ENCODE measurements at regions not wholly inside any gene's neighbourhood (a gene's known extent, or its start where the extent isn't known, plus 50 kb on each side); places are given as distances from the start of the nearest gene placed in this dataset.
"Not testable (repeated sequence)": the region's sequence is repeated elsewhere in the genome, so short reads cannot be mapped to it uniquely, and the experiment has no call there.

- Histone ChIP-seq H3K4me1 (ENCODE audit: control insufficient read depth in 1 of 2, insufficient read depth in 2 of 2, low read length in 2 of 2) (no peaks in the 10 kb centered on the region), H3K36me3 (ENCODE audit: control insufficient read depth in 1 of 2, insufficient read depth in 2 of 2, low read length in 2 of 2) (no peaks in the 10 kb centered on the region), H3K27ac (ENCODE audit: low read length) (no peak overlapping the region), H3K9me3 (ENCODE audit: control insufficient read depth in 1 of 2, low read length in 2 of 2) (no peaks in the 10 kb centered on the region), H3K27me3 (ENCODE audit: low read depth, low read length) (no peaks in the 10 kb centered on the region), H3K4me3 (ENCODE audit: low read depth in 1 of 2, low read length in 2 of 2) (no peak overlapping the region)
Observed at GRCh38 chr13:79907527-79907926, 426.6 kb downstream of the NDFIP2 start.

- Histone ChIP-seq H3K27me3 (ENCODE audit: low read depth, low read length) (no peaks in the 10 kb centered on the region), H3K36me3 (ENCODE audit: control insufficient read depth in 1 of 2, insufficient read depth in 2 of 2, low read length in 2 of 2) (no peaks in the 10 kb centered on the region), H3K27ac (ENCODE audit: low read length) (no peak overlapping the region), H3K9me3 (ENCODE audit: control insufficient read depth in 1 of 2, low read length in 2 of 2) (no peaks in the 10 kb centered on the region), H3K4me3 (ENCODE audit: low read depth in 1 of 2, low read length in 2 of 2) (no peak overlapping the region), H3K4me1 (ENCODE audit: control insufficient read depth in 1 of 2, insufficient read depth in 2 of 2, low read length in 2 of 2) (no peaks in the 10 kb centered on the region)
Observed at GRCh38 chr13:79906345-79906744, 425.4 kb downstream of the NDFIP2 start.

- no peaks in the 10 kb centered on the region for H3K4me1 ChIP-seq (ENCODE audit: control insufficient read depth in 1 of 2, insufficient read depth in 2 of 2, low read length in 2 of 2)
- H3K4me3 ChIP-seq (ENCODE audit: low read depth in 1 of 2, low read length in 2 of 2): no peak overlapping the region
- H3K27ac ChIP-seq (ENCODE audit: low read length): no peak overlapping the region
- no peaks in the 10 kb centered on the region for H3K9me3 ChIP-seq (ENCODE audit: control insufficient read depth in 1 of 2, low read length in 2 of 2)
- no peaks in the 10 kb centered on the region for H3K27me3 ChIP-seq (ENCODE audit: low read depth, low read length)
- no peaks in the 10 kb centered on the region for H3K36me3 ChIP-seq (ENCODE audit: control insufficient read depth in 1 of 2, insufficient read depth in 2 of 2, low read length in 2 of 2)
Observed at GRCh38 chr13:79905018-79905417, 424.1 kb downstream of the NDFIP2 start.

- no peaks in the 10 kb centered on the region for H3K4me1 ChIP-seq (ENCODE audit: control insufficient read depth in 1 of 2, insufficient read depth in 2 of 2, low read length in 2 of 2)
- H3K36me3 ChIP-seq (ENCODE audit: control insufficient read depth in 1 of 2, insufficient read depth in 2 of 2, low read length in 2 of 2): no peaks in the 10 kb centered on the region
- no peaks in the 10 kb centered on the region for H3K9me3 ChIP-seq (ENCODE audit: control insufficient read depth in 1 of 2, low read length in 2 of 2)
- no peak overlapping the region for H3K27ac ChIP-seq (ENCODE audit: low read length)
- H3K4me3 ChIP-seq (ENCODE audit: low read depth in 1 of 2, low read length in 2 of 2): no peak overlapping the region
- no peaks in the 10 kb centered on the region for H3K27me3 ChIP-seq (ENCODE audit: low read depth, low read length)
Observed at GRCh38 chr13:79904581-79904980, 423.6 kb downstream of the NDFIP2 start.

- Histone ChIP-seq H3K9me3 (ENCODE audit: control insufficient read depth in 1 of 2, low read length in 2 of 2) (no peaks in the 10 kb centered on the region), H3K4me1 (ENCODE audit: control insufficient read depth in 1 of 2, insufficient read depth in 2 of 2, low read length in 2 of 2) (no peaks in the 10 kb centered on the region), H3K27ac (ENCODE audit: low read length) (no peak overlapping the region), H3K36me3 (ENCODE audit: control insufficient read depth in 1 of 2, insufficient read depth in 2 of 2, low read length in 2 of 2) (no peaks in the 10 kb centered on the region), H3K4me3 (ENCODE audit: low read depth in 1 of 2, low read length in 2 of 2) (no peak overlapping the region), H3K27me3 (ENCODE audit: low read depth, low read length) (no peaks in the 10 kb centered on the region)
Observed at GRCh38 chr13:79901336-79901735, 420.4 kb downstream of the NDFIP2 start.

- no peaks in the 10 kb centered on the region for H3K27me3 ChIP-seq (ENCODE audit: low read depth, low read length)
- H3K27ac ChIP-seq (ENCODE audit: low read length): no peak overlapping the region
- no peak overlapping the region for H3K4me3 ChIP-seq (ENCODE audit: low read depth in 1 of 2, low read length in 2 of 2)
- H3K36me3 ChIP-seq (ENCODE audit: control insufficient read depth in 1 of 2, insufficient read depth in 2 of 2, low read length in 2 of 2): no peaks in the 10 kb centered on the region
- H3K9me3 ChIP-seq (ENCODE audit: control insufficient read depth in 1 of 2, low read length in 2 of 2): no peaks in the 10 kb centered on the region
- H3K4me1 ChIP-seq (ENCODE audit: control insufficient read depth in 1 of 2, insufficient read depth in 2 of 2, low read length in 2 of 2): no peaks in the 10 kb centered on the region
Observed at GRCh38 chr13:79900356-79900755, 419.4 kb downstream of the NDFIP2 start.

- Histone ChIP-seq H3K27me3 (ENCODE audit: low read depth, low read length) (no peaks in the 10 kb centered on the region), H3K4me3 (ENCODE audit: low read depth in 1 of 2, low read length in 2 of 2) (no peak overlapping the region), H3K27ac (ENCODE audit: low read length) (no peak overlapping the region), H3K9me3 (ENCODE audit: control insufficient read depth in 1 of 2, low read length in 2 of 2) (no peaks in the 10 kb centered on the region), H3K36me3 (ENCODE audit: control insufficient read depth in 1 of 2, insufficient read depth in 2 of 2, low read length in 2 of 2) (no peaks in the 10 kb centered on the region), H3K4me1 (ENCODE audit: control insufficient read depth in 1 of 2, insufficient read depth in 2 of 2, low read length in 2 of 2) (no peaks in the 10 kb centered on the region)
Observed at GRCh38 chr13:79898996-79899395, 418.0 kb downstream of the NDFIP2 start.

GRCh38 chr13:79898202-79898826, 417.4 kb downstream of the NDFIP2 start:
- no peak overlapping the region for H3K27ac ChIP-seq (ENCODE audit: low read length)
- no peaks in the 10 kb centered on the region for H3K4me1 ChIP-seq (ENCODE audit: control insufficient read depth in 1 of 2, insufficient read depth in 2 of 2, low read length in 2 of 2)
- no peak overlapping the region for H3K4me3 ChIP-seq (ENCODE audit: low read depth in 1 of 2, low read length in 2 of 2)
- no peaks in the 10 kb centered on the region for H3K27me3 ChIP-seq (ENCODE audit: low read depth, low read length)
- H3K9me3 ChIP-seq (ENCODE audit: control insufficient read depth in 1 of 2, low read length in 2 of 2): no peaks in the 10 kb centered on the region
- H3K36me3 ChIP-seq (ENCODE audit: control insufficient read depth in 1 of 2, insufficient read depth in 2 of 2, low read length in 2 of 2): no peaks in the 10 kb centered on the region

GRCh38 chr13:79896851-79897250, 415.9 kb downstream of the NDFIP2 start:
- H3K27me3 ChIP-seq (ENCODE audit: low read depth, low read length): no peaks in the 10 kb centered on the region
- no peak overlapping the region for H3K27ac ChIP-seq (ENCODE audit: low read length)
- no peak overlapping the region for H3K4me3 ChIP-seq (ENCODE audit: low read depth in 1 of 2, low read length in 2 of 2)
- H3K4me1 ChIP-seq (ENCODE audit: control insufficient read depth in 1 of 2, insufficient read depth in 2 of 2, low read length in 2 of 2): no peaks in the 10 kb centered on the region
- no peaks in the 10 kb centered on the region for H3K9me3 ChIP-seq (ENCODE audit: control insufficient read depth in 1 of 2, low read length in 2 of 2)
- H3K36me3 ChIP-seq (ENCODE audit: control insufficient read depth in 1 of 2, insufficient read depth in 2 of 2, low read length in 2 of 2): no peaks in the 10 kb centered on the region

- Histone ChIP-seq H3K36me3 (ENCODE audit: control insufficient read depth in 1 of 2, insufficient read depth in 2 of 2, low read length in 2 of 2) (no peaks in the 10 kb centered on the region), H3K4me3 (ENCODE audit: low read depth in 1 of 2, low read length in 2 of 2) (no peak overlapping the region), H3K4me1 (ENCODE audit: control insufficient read depth in 1 of 2, insufficient read depth in 2 of 2, low read length in 2 of 2) (no peaks in the 10 kb centered on the region), H3K27ac (ENCODE audit: low read length) (no peak overlapping the region), H3K27me3 (ENCODE audit: low read depth, low read length) (no peaks in the 10 kb centered on the region), H3K9me3 (ENCODE audit: control insufficient read depth in 1 of 2, low read length in 2 of 2) (no peaks in the 10 kb centered on the region)
Observed at GRCh38 chr13:79895416-79895815, 414.5 kb downstream of the NDFIP2 start.

GRCh38 chr13:79887278-79887677, 406.3 kb downstream of the NDFIP2 start:
- not testable (repeated sequence) for H3K9me3 ChIP-seq (ENCODE audit: control insufficient read depth in 1 of 2, low read length in 2 of 2); H3K4me3 ChIP-seq (ENCODE audit: low read depth in 1 of 2, low read length in 2 of 2); H3K27me3 ChIP-seq (ENCODE audit: low read depth, low read length); H3K27ac ChIP-seq (ENCODE audit: low read length); H3K36me3 ChIP-seq (ENCODE audit: control insufficient read depth in 1 of 2, insufficient read depth in 2 of 2, low read length in 2 of 2); H3K4me1 ChIP-seq (ENCODE audit: control insufficient read depth in 1 of 2, insufficient read depth in 2 of 2, low read length in 2 of 2)

- Histone ChIP-seq H3K9me3 (ENCODE audit: control insufficient read depth in 1 of 2, low read length in 2 of 2) (no peaks in the 10 kb centered on the region), H3K4me1 (ENCODE audit: control insufficient read depth in 1 of 2, insufficient read depth in 2 of 2, low read length in 2 of 2) (no peaks in the 10 kb centered on the region), H3K4me3 (ENCODE audit: low read depth in 1 of 2, low read length in 2 of 2) (no peak overlapping the region), H3K27ac (ENCODE audit: low read length) (no peak overlapping the region), H3K36me3 (ENCODE audit: control insufficient read depth in 1 of 2, insufficient read depth in 2 of 2, low read length in 2 of 2) (no peaks in the 10 kb centered on the region), H3K27me3 (ENCODE audit: low read depth, low read length) (no peaks in the 10 kb centered on the region)
Observed at GRCh38 chr13:79886601-79887000, 405.6 kb downstream of the NDFIP2 start.
